Neuronal stem cell (in vitro differentiated cells): ENCODE measurements at regions not wholly inside any gene's neighbourhood (a gene's known extent, or its start where the extent isn't known, plus 50 kb on each side); places are given as distances from the start of the nearest gene placed in this dataset.

ENCODE experiments used
- DNase-seq: peaks from one replicate; pipeline ENCODE4 v3.0.0-alpha.2; 2013; ENCODE audit warnings: low spot score
- H2AFZ ChIP-seq: one replicate; pipeline ENCODE4 v1.6.1; 2013; ENCODE audit warnings: mild to moderate bottlenecking, low read length, inconsistent platforms
- H2AK5ac ChIP-seq: 2 replicates; pipeline ENCODE4 v1.6.1; 2013; ENCODE audit warnings: low read depth, mild to moderate bottlenecking, inconsistent platforms, low read length, moderate library complexity, mixed read lengths
- H2BK120ac ChIP-seq: 2 replicates; pipeline ENCODE4 v1.6.1; 2013; ENCODE audit warnings: low read depth, mild to moderate bottlenecking, inconsistent platforms, low read length, moderate library complexity, mixed read lengths
- H2BK12ac ChIP-seq: one replicate; pipeline ENCODE4 v1.6.1; 2013; ENCODE audit warnings: low read length, inconsistent platforms
- H2BK15ac ChIP-seq: 2 replicates; pipeline ENCODE4 v1.6.1; 2013; ENCODE audit warnings: mild to moderate bottlenecking, low read length, inconsistent platforms, mixed read lengths
- H2BK5ac ChIP-seq: one replicate; pipeline ENCODE4 v1.6.1; 2013; ENCODE audit warnings: inconsistent platforms, mild to moderate bottlenecking, low read length, moderate library complexity
- H3K14ac ChIP-seq: one replicate; pipeline ENCODE4 v1.6.1; 2013; ENCODE audit warnings: low read length, inconsistent platforms
- H3K18ac ChIP-seq: 2 replicates; pipeline ENCODE4 v1.6.1; 2013; ENCODE audit warnings: low read length, inconsistent platforms
- H3K23ac ChIP-seq: 2 replicates; pipeline ENCODE4 v1.6.1; 2013; ENCODE audit warnings: low read depth, mild to moderate bottlenecking, mixed read lengths, low read length, inconsistent platforms; ENCODE audit not compliant: poor library complexity
- H3K27ac ChIP-seq: replicated peaks from 3 replicates; pipeline ENCODE4 v1.5.1; 2013; ENCODE audit warnings: low read length, inconsistent platforms
- H3K27me3 ChIP-seq, 3 experiments: 2 replicates each; pipeline ENCODE4 v1.6.1; 2013; ENCODE audit warnings: low read length in 3 of 3, mild to moderate bottlenecking in 2 of 3, inconsistent platforms in 1 of 3, low read depth in 1 of 3, mixed read lengths in 1 of 3, moderate library complexity in 1 of 3; ENCODE audit not compliant: control insufficient read depth in 3 of 3, insufficient read depth in 3 of 3
- H3K36me3 ChIP-seq, 2 donors: replicated peaks in 1 of 2; 2 replicates each; pipeline ENCODE4 v1.6.1; 2013; ENCODE audit warnings: low read length in 2 of 2; ENCODE audit not compliant: control insufficient read depth in 2 of 2, insufficient read depth in 2 of 2
- H3K4ac ChIP-seq: 2 replicates; pipeline ENCODE4 v1.6.1; 2013; ENCODE audit warnings: inconsistent platforms, mild to moderate bottlenecking, low read length, moderate library complexity
- H3K4me1 ChIP-seq, 2 donors: 1 replicate in 1 of 2; 2 replicates in 1 of 2; pipeline ENCODE4 v1.6.1; 2013; ENCODE audit warnings: low read length in 2 of 2, low read depth in 1 of 2; ENCODE audit not compliant: control insufficient read depth in 2 of 2, insufficient read depth in 1 of 2
- H3K4me2 ChIP-seq: one replicate; pipeline ENCODE4 v1.6.1; 2013; ENCODE audit warnings: mild to moderate bottlenecking, low read length, inconsistent platforms; ENCODE audit not compliant: insufficient read depth, poor library complexity, severe bottlenecking
- H3K4me3 ChIP-seq, 2 donors: 2 replicates each; pipeline ENCODE4 v1.5.1; 2013; ENCODE audit warnings: low read length in 2 of 2, mild to moderate bottlenecking in 2 of 2, inconsistent platforms in 1 of 2, moderate library complexity in 1 of 2
- H3K79me1 ChIP-seq: one replicate; pipeline ENCODE4 v1.6.1; 2013; ENCODE audit warnings: low read depth, mild to moderate bottlenecking, inconsistent platforms, low read length, moderate library complexity
- H3K9ac ChIP-seq: one replicate; pipeline ENCODE4 v1.6.1; 2013; ENCODE audit warnings: mild to moderate bottlenecking, low read depth, low read length, inconsistent platforms; ENCODE audit not compliant: poor library complexity
- H3K9me3 ChIP-seq, 2 donors: replicated peaks in 1 of 2; 2 replicates each; pipeline versions ENCODE3 to v1.6.1; 2013; ENCODE audit warnings: low read length in 2 of 2, mild to moderate bottlenecking in 2 of 2, inconsistent platforms in 1 of 2, low read depth in 1 of 2, mixed read lengths in 1 of 2, moderate library complexity in 1 of 2; ENCODE audit not compliant: control insufficient read depth in 2 of 2, insufficient read depth in 1 of 2
- H4K8ac ChIP-seq: one replicate; pipeline ENCODE4 v1.6.1; 2013; ENCODE audit warnings: low read depth, mild to moderate bottlenecking, inconsistent platforms, low read length, moderate library complexity
- H4K91ac ChIP-seq: one replicate; pipeline ENCODE4 v1.6.1; 2013; ENCODE audit warnings: low read length, low read depth, mild to moderate bottlenecking, inconsistent platforms; ENCODE audit not compliant: poor library complexity
- WGBS, 2 donors: extraction: QIAGEN DNeasy Blood & Tissue Kit; methylation state at CpG; one replicate each; pipeline ENCODE4 v1.1.7; 2013; ENCODE audit warnings: missing lambda C conversion rate in 2 of 2, mixed read lengths in 1 of 2; ENCODE audit not compliant: insufficient read length in 2 of 2, insufficient replicate concordance in 1 of 2; ENCODE audit errors: extremely low coverage in 2 of 2; 5-methylcytosine and 5-hydroxymethylcytosine counted together

GRCh38 chr2:128791120-128791984 is 472.7 kb upstream of the HS6ST1 start:
- H3K4me2 ChIP-seq = no peak overlapping the region
- no peak overlapping the region for H2BK120ac ChIP-seq
- H3K36me3 ChIP-seq = no peaks in the 10 kb centered on the region
- no peak overlapping the region for H2BK12ac ChIP-seq
- H3K79me1 ChIP-seq = no peaks in the 10 kb centered on the region
- H3K9me3 ChIP-seq = peaks cover 0 to 11% of the 10 kb centered on the region in 2 donors
- H3K27me3 ChIP-seq = peaks cover 0 to 1% (median 0%) of the 10 kb centered on the region in 3 experiments
- H2BK15ac ChIP-seq = no peak overlapping the region
- H3K14ac ChIP-seq = no peak overlapping the region
- peak overlapping the region; percentile 83 for H2AFZ ChIP-seq
- H3K27ac ChIP-seq = no peak overlapping the region
- no peak overlapping the region for H2BK5ac ChIP-seq
- H3K9ac ChIP-seq = no peak overlapping the region
- no CpG with 5 or more reads among the region's 24 CpGs for WGBS, 2 donors
- peak overlapping the region; percentile 66 for H3K18ac ChIP-seq
- peak overlapping the region; percentile 14 for H4K91ac ChIP-seq
- H3K4ac ChIP-seq = no peak overlapping the region
- H3K4me1 ChIP-seq = peaks cover 13 to 17% of the 10 kb centered on the region in 2 donors
- H2AK5ac ChIP-seq = peak overlapping the region; percentile 15
- DNase-seq = no peak
- H3K4me3 ChIP-seq = no peak overlapping the region
- H4K8ac ChIP-seq = no peak overlapping the region
- H3K23ac ChIP-seq = peak overlapping the region; percentile 18

- Histone ChIP-seq H3K18ac (peak overlapping the region; percentile 25), H4K8ac (peak overlapping the region; percentile 52), H2AFZ (peak overlapping the region; percentile 83), H3K23ac (peak overlapping the region; percentile 56), H3K4ac (no peak overlapping the region), H2BK15ac (no peak overlapping the region), H2AK5ac (peak overlapping the region; percentile 15), H3K36me3 (no peaks in the 10 kb centered on the region), H2BK12ac (peak overlapping the region; percentile 58), H2BK5ac (no peak overlapping the region), H3K4me1 (peaks cover 8 to 15% of the 10 kb centered on the region in 2 donors), H3K4me2 (no peak overlapping the region), H4K91ac (no peak overlapping the region), H3K14ac (peak overlapping the region; percentile 58), H3K9ac (peak overlapping the region; percentile 5), H3K27ac (no peak overlapping the region), H3K79me1 (no peaks in the 10 kb centered on the region), H3K27me3 (peaks cover 0 to 3% (median 0%) of the 10 kb centered on the region in 3 experiments), H2BK120ac (no peak overlapping the region), H3K9me3 (peaks cover 0 to 11% of the 10 kb centered on the region in 2 donors), H3K4me3 (no peak overlapping the region)
- no CpG with 5 or more reads among the region's 7 CpGs for WGBS, 2 donors
- no peak for DNase-seq
These were observed 473.3 kb upstream of the HS6ST1 start for GRCh38 chr2:128791985-128792320.

DNA sequence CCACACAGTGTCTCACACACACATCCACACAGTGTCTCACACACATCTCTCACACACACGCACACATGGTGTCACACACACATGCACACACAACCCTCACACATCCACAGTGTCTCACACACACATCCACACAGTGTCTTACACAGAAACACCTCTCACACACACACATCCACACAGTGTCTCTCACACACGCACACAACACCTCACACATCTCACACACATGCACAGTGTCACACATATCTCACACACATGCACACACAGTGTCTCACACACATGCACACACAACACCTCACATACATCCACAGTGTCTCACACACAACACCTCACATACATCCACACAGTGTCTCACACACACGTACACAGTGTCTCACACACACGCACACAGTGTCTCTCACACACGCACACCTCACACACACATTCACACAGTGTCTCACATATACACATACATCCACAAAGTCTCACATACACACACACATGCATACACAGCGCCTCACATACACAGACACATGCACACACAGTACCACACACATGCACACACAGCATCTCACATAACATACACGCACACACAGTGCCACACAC is 473.9 kb upstream of the HS6ST1 start:
- no peak overlapping the region for H2BK12ac ChIP-seq
- WGBS, 2 donors = no CpG with 5 or more reads among the region's 7 CpGs
- H4K8ac ChIP-seq = peak overlapping the region; percentile 24
- H3K9me3 ChIP-seq = peaks cover 0 to 11% of the 10 kb centered on the region in 2 donors
- no peak overlapping the region for H3K23ac ChIP-seq
- peak overlapping the region in 1 of 2 donors; percentile 3 for H3K4me3 ChIP-seq
- H2AK5ac ChIP-seq = no peak overlapping the region
- H3K36me3 ChIP-seq = no peaks in the 10 kb centered on the region
- no peak overlapping the region for H3K4ac ChIP-seq
- H3K27me3 ChIP-seq = peaks cover 0 to 3% (median 0%) of the 10 kb centered on the region in 3 experiments
- H4K91ac ChIP-seq = peak overlapping the region; percentile 3
- peaks cover 4 to 15% of the 10 kb centered on the region in 2 donors for H3K4me1 ChIP-seq
- H2AFZ ChIP-seq = no peak overlapping the region
- H3K79me1 ChIP-seq = no peaks in the 10 kb centered on the region
- DNase-seq = no peak
- no peak overlapping the region for H3K27ac ChIP-seq
- peak overlapping the region; percentile 5 for H3K9ac ChIP-seq
- no peak overlapping the region for H3K18ac ChIP-seq
- no peak overlapping the region for H3K4me2 ChIP-seq
- peak overlapping the region; percentile 58 for H3K14ac ChIP-seq
- no peak overlapping the region for H2BK5ac ChIP-seq
- H2BK15ac ChIP-seq = no peak overlapping the region
- H2BK120ac ChIP-seq = no peak overlapping the region

DNA sequence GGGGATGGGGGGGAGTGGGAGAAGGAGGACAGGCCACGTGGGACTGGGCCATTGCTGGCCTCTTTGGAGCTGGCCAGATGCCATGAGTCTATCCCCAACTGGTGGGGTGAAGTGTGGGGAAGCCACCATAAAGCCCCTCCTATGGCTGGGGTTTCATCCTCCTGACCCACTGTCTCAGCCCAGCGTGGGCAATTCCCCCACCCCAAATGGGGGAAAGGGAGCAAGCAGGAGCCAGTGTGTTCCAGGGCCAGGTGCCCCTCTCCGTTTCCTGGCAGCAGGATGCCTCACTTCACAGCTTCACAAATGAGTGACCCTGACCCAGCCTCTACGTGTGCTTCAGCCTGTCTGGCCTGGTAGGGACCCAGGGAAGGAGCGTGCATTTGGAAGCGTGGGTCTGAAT is 474.7 kb upstream of the HS6ST1 start:
- Histone ChIP-seq H3K4me1 (peaks cover 4 to 15% of the 10 kb centered on the region in 2 donors), H2BK12ac (no peak overlapping the region), H3K4me3 (no peak overlapping the region), H3K79me1 (no peaks in the 10 kb centered on the region), H3K9me3 (peaks cover 0 to 11% of the 10 kb centered on the region in 2 donors), H3K4me2 (no peak overlapping the region), H3K14ac (no peak overlapping the region), H3K36me3 (no peaks in the 10 kb centered on the region), H3K27me3 (peaks cover 0 to 3% (median 0%) of the 10 kb centered on the region in 3 experiments), H3K27ac (no peak overlapping the region), H2AFZ (no peak overlapping the region), H2AK5ac (no peak overlapping the region), H3K4ac (no peak overlapping the region), H3K9ac (no peak overlapping the region), H4K8ac (no peak overlapping the region), H2BK5ac (no peak overlapping the region), H3K23ac (no peak overlapping the region), H3K18ac (no peak overlapping the region), H4K91ac (no peak overlapping the region), H2BK120ac (no peak overlapping the region), H2BK15ac (no peak overlapping the region)
- DNase-seq = no peak
- WGBS, 2 donors = no CpG with 5 or more reads among the region's 6 CpGs
